HG03378 (cell line): ENCODE measurements at regions not wholly inside any gene's neighbourhood (a gene's known extent, or its start where the extent isn't known, plus 50 kb on each side); places are given as distances from the start of the nearest gene placed in this dataset.
A peak's percentile ranks its signal among the peaks of the same experiment; 100 is the strongest.
"Not testable (repeated sequence)": the region's sequence is repeated elsewhere in the genome, so short reads cannot be mapped to it uniquely, and the experiment has no call there.

Experiments used
- ATAC-seq: cut with Tn5 transposase; IDR thresholded peaks from one replicate; pipeline ENCODE4 v1.9.1; 2021; ENCODE audit warnings: mild to moderate bottlenecking, moderate library complexity; ENCODE audit not compliant: unreplicated experiment

GRCh38 chr3:30319713-30320112 lies 286.7 kb upstream of the TGFBR2 start:
- ATAC-seq: no peak

DNA sequence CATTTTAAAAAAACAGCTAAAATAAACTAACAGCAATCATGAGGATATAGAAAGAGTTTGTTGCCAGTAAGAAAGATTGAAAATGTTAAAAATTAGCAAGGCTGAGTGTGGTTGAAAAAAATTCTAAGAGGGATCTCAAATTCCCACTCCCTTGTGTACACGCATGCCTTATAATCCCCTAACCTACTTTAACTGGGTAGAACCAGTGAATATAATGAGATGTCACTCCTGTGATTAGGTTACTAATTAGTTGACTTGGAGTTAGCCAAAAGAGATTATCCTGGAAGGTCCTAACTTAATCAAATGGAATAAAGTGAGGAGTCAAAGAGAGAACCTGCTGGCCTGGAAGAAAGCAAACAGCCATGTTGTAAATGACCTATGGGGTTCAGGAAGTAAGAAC lies 286.0 kb upstream of the TGFBR2 start:
- no peak for ATAC-seq

- ATAC-seq: no peak
These were observed 285.3 kb upstream of the TGFBR2 start for GRCh38 chr3:30321065-30321464.

- ATAC-seq: not testable (repeated sequence)
These were observed 282.8 kb upstream of the TGFBR2 start for GRCh38 chr3:30323649-30324048.

- no peak for ATAC-seq
These were observed 281.8 kb upstream of the TGFBR2 start for GRCh38 chr3:30324587-30324986.

DNA sequence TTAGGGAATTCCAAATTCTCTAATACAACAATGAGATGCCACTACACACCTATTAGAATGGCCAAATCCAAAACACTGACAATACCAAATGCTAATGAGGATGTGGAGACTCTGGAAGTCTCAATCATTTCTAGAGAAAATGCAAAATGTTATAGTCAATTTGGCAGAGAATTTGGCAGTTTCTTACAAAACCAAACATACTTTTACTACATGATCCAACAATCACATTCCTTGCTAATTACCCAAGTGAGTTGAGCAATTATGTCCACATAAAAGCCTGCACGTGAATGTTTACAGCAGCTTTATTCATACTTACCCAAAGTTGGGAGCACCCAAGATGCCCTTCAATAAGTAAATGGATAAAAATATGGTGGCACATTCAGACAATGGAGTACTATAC lies 278.4 kb upstream of the TGFBR2 start:
- ATAC-seq: not testable (repeated sequence)

DNA sequence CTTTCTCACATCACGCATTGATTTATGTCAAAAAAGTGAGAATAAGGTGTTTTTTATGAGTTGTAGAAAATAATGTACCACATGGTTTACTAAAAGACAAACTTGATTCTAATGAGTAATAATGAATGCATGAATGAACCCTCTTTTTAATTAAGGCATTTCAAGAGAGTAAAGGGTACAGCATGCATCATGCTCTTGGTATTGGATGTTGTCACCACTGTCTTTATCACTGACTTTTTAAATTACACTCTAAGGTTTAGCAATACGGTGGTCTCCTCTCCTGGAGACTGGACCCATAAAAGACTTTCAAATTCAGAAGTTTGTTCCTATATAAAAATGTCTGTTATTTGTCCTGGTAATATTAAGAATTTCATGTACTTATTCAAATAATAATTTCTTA lies 277.5 kb upstream of the TGFBR2 start:
- ATAC-seq: not testable (repeated sequence)

DNA sequence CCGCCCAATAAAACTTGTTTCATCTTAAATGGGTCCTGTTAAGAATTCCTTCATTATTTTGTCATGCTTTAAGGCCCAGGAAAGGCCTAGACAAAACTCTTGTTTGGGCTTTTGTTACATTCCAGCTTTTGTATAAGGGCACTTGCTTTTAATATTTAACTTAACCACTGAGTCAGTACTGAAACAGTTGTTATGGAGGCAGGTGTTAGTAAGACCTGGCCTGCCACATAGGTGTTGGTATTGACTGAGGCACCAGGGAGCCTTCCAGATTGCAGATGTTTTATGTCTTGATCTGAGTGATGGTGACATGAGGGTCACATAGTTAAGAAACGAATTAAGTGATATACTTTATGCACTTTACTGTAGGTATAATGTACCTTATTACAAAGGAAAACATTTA lies 274.9 kb upstream of the TGFBR2 start:
- no peak for ATAC-seq

- ATAC-seq: no peak
These were observed 274.0 kb upstream of the TGFBR2 start for GRCh38 chr3:30332196-30333021.

DNA sequence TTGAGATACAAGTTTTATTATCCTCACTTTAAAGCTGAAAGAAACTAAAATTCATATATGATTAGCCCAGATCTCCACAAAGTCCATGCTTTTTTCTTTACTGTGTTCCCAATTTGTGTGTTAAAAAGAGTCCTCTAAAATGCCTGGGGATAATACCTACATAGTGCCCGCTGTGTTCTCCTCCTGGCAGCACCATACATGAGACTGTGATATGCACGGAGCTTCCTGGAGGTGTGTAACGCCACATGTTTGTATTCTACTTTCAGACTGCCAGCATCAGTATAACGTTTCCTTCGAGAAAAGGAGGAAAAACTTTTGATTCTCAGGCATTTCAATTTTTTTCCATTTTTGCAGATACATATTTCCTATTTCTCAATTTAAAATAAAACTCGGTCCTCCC lies 273.3 kb upstream of the TGFBR2 start:
- no peak for ATAC-seq

- ATAC-seq: no peak
These were observed 272.5 kb upstream of the TGFBR2 start for GRCh38 chr3:30333903-30334302.

GRCh38 chr3:30340500-30340899 lies 265.9 kb upstream of the TGFBR2 start:
- ATAC-seq: no peak

DNA sequence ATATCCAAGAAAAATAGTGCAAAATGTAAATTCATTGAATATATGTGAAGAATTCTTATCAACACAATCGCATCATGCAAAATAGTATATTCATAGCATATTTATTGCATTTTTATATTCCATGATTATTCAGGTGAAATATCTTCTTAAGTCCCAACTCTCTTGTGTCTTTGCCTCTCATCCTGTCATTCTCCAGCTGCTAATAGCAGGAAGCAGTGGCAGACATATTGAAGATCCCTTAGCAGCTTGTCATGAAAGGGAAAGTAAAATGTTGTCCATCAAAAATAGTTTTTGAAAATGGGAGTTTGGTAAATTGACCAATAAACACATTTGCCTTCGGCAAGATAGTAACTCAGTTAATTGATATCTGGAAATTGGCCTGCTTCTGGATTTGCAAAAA lies 265.3 kb upstream of the TGFBR2 start:
- ATAC-seq: no peak

- ATAC-seq: no peak
These were observed 264.6 kb upstream of the TGFBR2 start for GRCh38 chr3:30341851-30342250.

GRCh38 chr3:30342318-30343060 lies 263.9 kb upstream of the TGFBR2 start:
- no peak for ATAC-seq

DNA sequence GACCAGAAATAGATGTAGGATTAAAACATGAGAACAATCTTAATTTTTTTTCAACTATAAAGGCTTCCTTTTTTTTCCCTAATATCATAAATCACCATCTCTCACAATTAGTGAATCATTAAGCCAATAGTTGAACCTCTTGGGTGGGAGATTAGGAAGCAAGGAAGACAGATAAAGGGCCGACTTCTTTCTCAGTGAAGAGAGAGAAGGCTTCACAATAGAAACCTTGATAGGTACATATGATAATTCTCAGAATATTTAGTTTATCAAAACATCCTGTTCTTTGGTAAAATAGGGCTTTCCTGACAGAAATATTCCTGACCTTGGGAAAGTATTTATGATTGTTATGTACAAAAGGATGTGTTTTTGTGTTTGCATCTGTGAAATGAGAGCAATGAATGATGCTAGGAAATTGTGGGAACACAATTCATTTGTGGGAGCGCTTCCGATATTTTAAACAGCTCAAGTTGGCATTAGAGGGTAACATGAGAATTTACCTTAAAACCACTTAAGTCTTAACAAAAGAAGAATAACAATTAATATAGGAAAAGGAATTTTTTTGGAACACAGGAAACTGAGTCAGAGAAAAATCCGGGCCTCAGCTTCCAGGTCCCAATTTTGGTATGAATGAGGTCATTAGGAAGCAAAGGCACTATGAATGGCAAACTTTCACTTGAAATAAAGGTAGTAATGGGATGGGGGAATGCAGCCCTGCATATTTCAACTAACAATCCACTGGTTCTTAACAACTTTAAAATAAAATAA lies 263.2 kb upstream of the TGFBR2 start:
- no peak for ATAC-seq

DNA sequence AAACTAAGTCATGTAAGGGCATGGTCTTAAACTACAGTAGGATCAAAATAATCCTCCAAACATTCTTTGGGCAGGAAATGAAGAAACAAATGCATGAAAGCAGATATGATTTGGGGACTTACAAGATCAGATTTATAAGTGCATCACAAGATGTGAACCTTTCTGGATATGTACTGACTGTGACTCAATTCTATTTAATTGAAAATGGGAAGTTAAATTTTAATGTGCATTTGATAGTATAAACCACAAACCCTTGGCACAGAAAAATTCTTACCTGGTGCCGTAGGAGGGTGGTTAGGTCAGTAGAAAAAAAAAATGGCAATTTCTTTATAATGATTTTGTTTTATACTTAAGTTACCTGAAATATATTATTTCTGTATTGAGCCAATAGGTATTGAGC lies 262.5 kb upstream of the TGFBR2 start:
- ATAC-seq: no peak

DNA sequence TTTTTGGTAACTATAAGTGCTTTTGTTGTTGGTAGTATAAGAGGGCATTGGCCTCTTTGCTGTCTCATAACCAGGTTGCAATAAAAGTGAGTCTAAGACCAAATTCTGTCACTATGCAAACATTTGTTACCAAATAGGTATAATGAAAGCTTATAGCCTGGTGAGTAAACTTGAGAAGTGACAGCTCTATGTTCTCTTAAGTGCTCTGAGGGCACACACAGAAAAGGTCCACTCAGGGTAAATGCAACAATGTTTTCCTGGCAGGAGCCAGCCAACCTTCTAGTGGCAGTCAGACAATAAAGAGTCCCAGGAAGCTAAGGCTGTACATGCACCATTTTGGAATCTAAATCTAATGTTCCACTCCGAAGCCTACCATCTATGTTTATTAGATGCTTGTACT lies 262.1 kb upstream of the TGFBR2 start:
- ATAC-seq: no peak

DNA sequence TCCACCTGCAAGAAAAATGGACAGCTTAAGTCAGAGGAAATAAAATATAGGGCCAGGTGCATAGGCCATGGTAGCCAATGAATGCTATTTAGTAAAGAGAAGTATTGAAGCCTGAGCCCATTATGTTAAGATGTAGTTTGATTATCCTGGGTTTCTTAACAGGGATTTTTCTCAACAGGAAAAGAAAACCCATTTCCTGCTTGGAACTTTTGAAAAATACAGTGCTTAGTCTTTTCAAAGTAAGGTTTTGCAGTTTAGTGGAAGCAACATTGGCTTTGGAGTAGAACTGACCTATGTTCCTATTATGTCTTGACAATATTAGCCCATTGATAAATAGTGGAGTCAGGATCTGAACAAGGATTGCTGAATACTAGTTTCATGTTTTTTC lies 259.5 kb upstream of the TGFBR2 start:
- ATAC-seq: no peak

- peak; percentile 97 for ATAC-seq
These were observed 258.7 kb upstream of the TGFBR2 start for GRCh38 chr3:30347679-30348216.

DNA sequence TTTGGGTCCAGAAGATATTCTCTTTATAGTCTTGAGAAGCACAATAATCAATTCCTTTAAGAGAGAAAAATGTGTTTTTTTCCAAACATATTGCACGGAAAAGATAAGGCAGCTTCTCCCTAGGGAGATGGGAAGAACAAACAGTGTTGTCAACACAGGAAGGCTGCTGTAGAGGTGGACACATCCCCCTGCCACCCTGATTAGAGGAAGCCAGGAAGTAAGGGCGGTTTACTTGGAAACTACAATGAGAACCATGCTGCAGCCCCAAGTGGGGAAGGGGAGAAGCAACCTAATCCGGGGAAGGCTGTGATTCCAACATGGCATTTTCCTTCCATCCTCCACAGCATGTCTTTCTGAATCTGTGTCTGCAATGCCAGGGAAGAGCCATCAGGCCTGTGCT lies 256.9 kb upstream of the TGFBR2 start:
- ATAC-seq: no peak
